ENCODE measurements at regions not wholly inside any gene's neighbourhood (a gene's known extent, or its start where the extent isn't known, plus 50 kb on each side); places are given as distances from the start of the nearest gene placed in this dataset.

- CTCF ChIA-PET: no interaction called here
- no peaks in the 10 kb centered on the region for H3K9me2 ChIP-seq
- H3K27me3 ChIP-seq (ENCODE audit: insufficient read depth): no peaks in the 10 kb centered on the region
- WGBS (ENCODE audit: low lambda C conversion rate): 63% methylated on average over 2 of the region's 2 CpGs
- no peak for DNase-seq
- H3K79me2 ChIP-seq (ENCODE audit: insufficient read depth): no peaks in the 10 kb centered on the region
- H3K9ac ChIP-seq: no peak overlapping the region
- H3K4me2 ChIP-seq: no peak overlapping the region
- no peaks in the 10 kb centered on the region for H3K36me3 ChIP-seq (replicated peaks in 1 of 2; ENCODE audit: control insufficient read depth in 1 of 2, insufficient read depth in 2 of 2, low read length in 1 of 2)
- peaks cover 30% of the 10 kb centered on the region for H3F3A ChIP-seq (replicated peaks; ENCODE audit: insufficient read depth)
- no peak overlapping the region for H3K4me3 ChIP-seq (ENCODE audit: low read depth in 2 of 2, low read length in 1 of 2)
- H3K27ac ChIP-seq (ENCODE audit: low read depth in 2 of 2, low read length in 1 of 2): no peak overlapping the region
- H4K20me1 ChIP-seq (ENCODE audit: insufficient read depth): no peaks in the 10 kb centered on the region
- peaks cover 0 to 27% of the 10 kb centered on the region in 2 experiments; a peak in 2 of 4 replicates for H3K4me1 ChIP-seq (ENCODE audit: control insufficient read depth in 1 of 2, insufficient read depth in 2 of 2, low read depth in 1 of 2, low read length in 1 of 2)
- no peaks in the 10 kb centered on the region for H3K9me3 ChIP-seq
- TF ChIP-seq ELF1 (IDR thresholded peaks at IDR 0.05) (no peak), FOXJ3 (CRISPR knock-in tag; IDR thresholded peaks at IDR 0.05) (no peak), RAD21 (IDR thresholded peaks at IDR 0.05; ENCODE audit: low read length) (no peak), YY1 (IDR thresholded peaks at IDR 0.05; ENCODE audit: low read depth) (no peak), CTCF (IDR thresholded peaks at IDR 0.05) (no peak), USF1 (IDR thresholded peaks at IDR 0.05; ENCODE audit: borderline replicate concordance, low read depth) (no peak), JUND (IDR thresholded peaks at IDR 0.05) (no peak), FOXM1 (IDR thresholded peaks at IDR 0.05; ENCODE audit: low read depth) (no peak), GATA2 (CRISPR knock-in tag; IDR thresholded peaks at IDR 0.05) (no peak), EP300 (IDR thresholded peaks at IDR 0.05; ENCODE audit: borderline replicate concordance in 1 of 2, low read depth in 1 of 2, low read length in 1 of 2) (no peak), MAX (IDR thresholded peaks at IDR 0.05; ENCODE audit: low read depth) (no peak), FOSL2 (IDR thresholded peaks at IDR 0.05; ENCODE audit: borderline replicate concordance, low read depth) (no peak), MEF2A (IDR thresholded peaks at IDR 0.05; ENCODE audit: borderline replicate concordance, low read depth) (no peak), RCOR1 (IDR thresholded peaks at IDR 0.05; ENCODE audit: low read length) (no peak), TEAD4 (IDR thresholded peaks at IDR 0.05; ENCODE audit: borderline replicate concordance, insufficient read depth) (no peak), IRF3 (IDR thresholded peaks at IDR 0.05; ENCODE audit: low read depth, low read length) (no peak), REST (IDR thresholded peaks at IDR 0.05; ENCODE audit: low read depth, low read length) (no peak), RFX5 (IDR thresholded peaks at IDR 0.05; ENCODE audit: low read length) (no peak)
- H2AFZ ChIP-seq (ENCODE audit: low read depth): no peak overlapping the region
- POLR2A ChIA-PET: no interaction called here
These were observed 1269.2 kb downstream of the EFNA5 start for GRCh38 chr5:106401561-106401960.
